A673 (cell line): ENCODE measurements at regions not wholly inside any gene's neighbourhood (a gene's known extent, or its start where the extent isn't known, plus 50 kb on each side); places are given as distances from the start of the nearest gene placed in this dataset.

Experiments
- EZH2 ChIP-seq: fragments of 200-600 bp; sonication (generic); IDR thresholded peaks from 2 replicates; pipeline ENCODE4 v1.6.1; 2017; ENCODE audit warnings: borderline replicate concordance, low read depth, mild to moderate bottlenecking, mixed read lengths, antibody characterized with exemption, low read length; ENCODE audit not compliant: poor library complexity, severe bottlenecking
- TF ChIP-seq, protein P1 (sequence below): fragments of 300-800, 200-600 bp; sonication (generic); conservative IDR thresholded peaks from 2 replicates; pipeline ENCODE4 v1.5.1; 2017; ENCODE audit warnings: low read depth, mild to moderate bottlenecking, antibody characterized with exemption, low read length, moderate library complexity, mixed read lengths

DNA sequence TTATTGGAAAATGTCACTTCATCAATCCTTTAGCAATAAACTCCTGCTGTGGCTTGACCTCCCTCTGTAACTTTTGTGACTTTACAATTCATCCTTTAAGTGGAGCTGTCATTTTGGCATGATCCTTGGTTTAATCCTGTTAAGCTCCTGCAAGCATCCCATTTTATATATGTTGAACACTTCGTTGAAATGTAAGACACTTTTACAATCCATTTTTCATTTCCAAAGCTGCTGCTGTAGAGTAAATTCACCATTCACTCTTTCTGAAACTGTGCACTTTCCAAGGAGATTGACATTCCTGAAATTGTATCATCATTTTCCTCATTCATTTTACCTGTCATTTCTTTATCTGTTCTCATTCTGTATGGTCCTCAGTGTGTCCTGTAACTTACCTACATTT is 1003.2 kb upstream of the GOT2 start:
- TF ChIP-seq, protein P1, sequence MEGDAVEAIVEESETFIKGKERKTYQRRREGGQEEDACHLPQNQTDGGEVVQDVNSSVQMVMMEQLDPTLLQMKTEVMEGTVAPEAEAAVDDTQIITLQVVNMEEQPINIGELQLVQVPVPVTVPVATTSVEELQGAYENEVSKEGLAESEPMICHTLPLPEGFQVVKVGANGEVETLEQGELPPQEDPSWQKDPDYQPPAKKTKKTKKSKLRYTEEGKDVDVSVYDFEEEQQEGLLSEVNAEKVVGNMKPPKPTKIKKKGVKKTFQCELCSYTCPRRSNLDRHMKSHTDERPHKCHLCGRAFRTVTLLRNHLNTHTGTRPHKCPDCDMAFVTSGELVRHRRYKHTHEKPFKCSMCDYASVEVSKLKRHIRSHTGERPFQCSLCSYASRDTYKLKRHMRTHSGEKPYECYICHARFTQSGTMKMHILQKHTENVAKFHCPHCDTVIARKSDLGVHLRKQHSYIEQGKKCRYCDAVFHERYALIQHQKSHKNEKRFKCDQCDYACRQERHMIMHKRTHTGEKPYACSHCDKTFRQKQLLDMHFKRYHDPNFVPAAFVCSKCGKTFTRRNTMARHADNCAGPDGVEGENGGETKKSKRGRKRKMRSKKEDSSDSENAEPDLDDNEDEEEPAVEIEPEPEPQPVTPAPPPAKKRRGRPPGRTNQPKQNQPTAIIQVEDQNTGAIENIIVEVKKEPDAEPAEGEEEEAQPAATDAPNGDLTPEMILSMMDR = no peak
- TF ChIP-seq EZH2 = no peak
